NCI-H1930 (cell line): ENCODE measurements at regions not wholly inside any gene's neighbourhood (a gene's known extent, or its start where the extent isn't known, plus 50 kb on each side); places are given as distances from the start of the nearest gene placed in this dataset.

ENCODE experiments used
- DNase-seq, 2 experiments: peaks; one replicate each; lab custom pipeline; 2025; lab: John Stamatoyannopoulos, UW

GRCh38 chr1:80994038-80994437 lies 806.7 kb upstream of the ADGRL2 start:
- DNase-seq = no peak

DNA sequence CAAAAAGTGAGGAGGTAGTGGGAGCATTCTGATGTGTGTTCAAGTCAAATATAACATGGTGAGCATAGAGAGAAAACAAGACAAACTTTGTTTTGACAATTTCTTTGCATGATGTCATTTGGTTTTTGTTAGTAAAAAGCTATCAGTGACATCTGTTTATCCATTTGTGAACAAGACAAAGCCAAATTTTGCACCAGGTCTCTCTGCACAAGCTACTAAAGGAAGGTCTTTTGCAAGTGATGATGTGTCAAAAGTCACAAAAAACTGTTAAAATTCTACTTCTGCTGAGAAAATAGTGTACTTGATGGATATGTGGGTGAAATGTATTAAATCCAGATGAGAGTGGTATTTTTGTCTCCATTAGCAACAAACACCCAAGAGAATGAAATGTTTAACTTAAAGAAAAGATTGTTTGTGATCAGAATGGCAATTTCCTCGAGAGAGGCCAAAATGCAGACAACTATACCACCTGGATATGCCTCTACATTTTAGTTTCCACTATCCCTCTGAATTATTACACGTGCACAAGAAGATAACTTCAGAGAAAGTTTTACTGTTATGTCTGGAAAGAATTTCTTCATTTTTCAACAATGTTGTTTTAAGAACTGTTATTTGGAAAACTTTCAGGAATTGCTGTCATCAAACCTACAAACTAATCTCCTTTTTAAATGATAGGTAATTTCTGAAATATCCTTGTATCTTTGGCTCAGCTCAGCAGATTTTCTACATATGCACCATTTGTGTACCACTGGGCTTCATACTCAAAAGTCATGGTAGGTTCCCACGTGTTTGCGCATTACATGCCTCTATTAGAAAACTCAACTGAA lies 807.4 kb upstream of the ADGRL2 start:
- no peak for DNase-seq

DNA sequence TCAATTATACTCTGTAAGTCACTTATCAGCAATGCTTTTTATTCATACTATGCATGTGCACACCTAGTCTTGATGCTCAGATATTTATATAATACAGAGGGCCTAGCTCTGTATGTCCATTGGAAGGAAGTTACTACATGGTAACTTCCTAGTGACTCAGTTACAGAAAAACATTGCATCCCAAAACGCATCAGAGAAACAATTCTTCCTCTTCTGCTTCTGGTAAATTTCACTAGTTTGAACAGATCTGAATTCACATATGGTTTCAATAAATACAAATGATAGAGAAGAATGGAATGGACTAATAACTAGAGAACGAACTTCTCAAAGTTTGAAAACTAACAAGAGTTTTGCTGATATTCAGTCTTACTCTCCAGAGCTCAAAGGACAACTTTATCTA lies 811.3 kb upstream of the ADGRL2 start:
- DNase-seq = no peak

GRCh38 chr1:80988926-80989325 lies 811.8 kb upstream of the ADGRL2 start:
- DNase-seq = no peak

DNA sequence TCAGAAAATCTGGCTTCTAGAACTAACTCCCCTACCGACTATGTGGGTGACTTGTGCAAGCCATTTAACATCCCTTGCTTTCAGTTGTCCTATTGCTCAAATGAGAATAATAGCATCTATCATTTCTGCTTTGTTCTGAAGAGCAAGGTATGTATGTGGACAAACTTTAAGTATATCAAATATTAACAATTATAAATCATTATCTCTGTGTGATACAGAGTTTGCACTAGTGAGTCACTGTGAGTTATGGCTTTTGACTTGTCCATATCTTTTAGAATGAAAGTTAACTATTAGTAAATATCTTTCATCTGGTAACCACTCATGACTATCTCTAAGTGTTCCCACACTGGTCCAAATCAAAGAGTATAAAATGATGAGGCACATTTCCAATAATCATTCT lies 812.9 kb upstream of the ADGRL2 start:
- DNase-seq = no peak

GRCh38 chr1:80987106-80987505 lies 813.6 kb upstream of the ADGRL2 start:
- no peak for DNase-seq

GRCh38 chr1:80982831-80983230 lies 817.9 kb upstream of the ADGRL2 start:
- no peak for DNase-seq

- no peak for DNase-seq
Measured at GRCh38 chr1:80973101-80973500, 827.6 kb upstream of the ADGRL2 start.

DNA sequence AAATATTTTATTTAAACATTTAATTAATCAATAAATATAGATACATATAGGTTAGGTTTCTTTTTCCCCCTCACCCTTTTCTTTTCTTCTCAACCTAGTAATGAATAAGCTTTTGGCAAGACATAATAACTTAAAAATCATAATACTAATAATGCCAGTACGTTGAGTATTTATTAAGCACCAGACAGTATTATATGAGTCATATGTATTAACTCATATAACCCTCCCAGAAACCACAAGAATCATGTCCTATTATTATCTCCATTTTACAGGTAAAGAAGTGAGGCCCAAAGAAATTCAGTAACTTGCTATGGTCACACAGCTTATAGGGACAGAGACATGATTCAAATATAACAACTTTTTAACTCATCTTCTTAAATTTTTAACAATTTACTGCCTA lies 834.5 kb upstream of the ADGRL2 start:
- DNase-seq = no peak

- no peak for DNase-seq
Measured at GRCh38 chr1:80962564-80962963, 838.2 kb upstream of the ADGRL2 start.

DNA sequence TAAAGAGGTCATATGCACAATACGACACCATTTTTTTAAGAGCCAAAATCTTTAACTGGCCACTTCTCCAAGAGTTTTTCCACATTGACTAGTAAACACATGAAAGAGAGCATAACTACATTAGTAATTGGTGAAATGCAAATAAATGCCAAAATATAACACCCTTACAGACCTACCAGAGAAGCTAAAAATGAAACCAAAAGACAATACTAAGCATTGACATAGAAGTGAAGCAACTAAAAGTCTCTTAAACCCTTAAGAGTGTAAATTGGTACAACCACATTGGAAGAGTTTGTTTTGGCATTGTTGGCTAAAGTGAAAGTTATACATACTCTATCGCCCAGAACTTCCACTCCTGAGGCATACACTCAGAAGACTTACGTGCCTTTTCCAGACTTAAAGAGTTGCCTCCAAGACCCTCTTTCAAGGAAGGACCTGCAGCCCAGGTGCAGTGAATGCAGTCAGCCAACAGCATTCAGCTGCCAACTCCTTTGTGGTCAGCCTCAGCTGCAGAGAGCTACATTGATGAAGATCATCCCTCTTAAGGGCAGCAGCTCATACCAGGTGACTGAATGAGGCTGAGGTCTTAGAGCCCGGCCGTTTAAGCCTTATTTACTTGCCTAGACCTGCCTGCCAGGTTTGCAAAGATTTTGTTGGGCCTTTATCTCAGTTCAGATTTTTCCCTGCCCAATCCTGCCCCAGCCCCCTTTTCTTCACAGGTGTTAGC lies 839.1 kb upstream of the ADGRL2 start:
- no peak for DNase-seq

- no peak for DNase-seq
Measured at GRCh38 chr1:80933346-80933745, 867.4 kb upstream of the ADGRL2 start.

GRCh38 chr1:80931178-80931577 lies 869.6 kb upstream of the ADGRL2 start:
- DNase-seq = no peak

DNA sequence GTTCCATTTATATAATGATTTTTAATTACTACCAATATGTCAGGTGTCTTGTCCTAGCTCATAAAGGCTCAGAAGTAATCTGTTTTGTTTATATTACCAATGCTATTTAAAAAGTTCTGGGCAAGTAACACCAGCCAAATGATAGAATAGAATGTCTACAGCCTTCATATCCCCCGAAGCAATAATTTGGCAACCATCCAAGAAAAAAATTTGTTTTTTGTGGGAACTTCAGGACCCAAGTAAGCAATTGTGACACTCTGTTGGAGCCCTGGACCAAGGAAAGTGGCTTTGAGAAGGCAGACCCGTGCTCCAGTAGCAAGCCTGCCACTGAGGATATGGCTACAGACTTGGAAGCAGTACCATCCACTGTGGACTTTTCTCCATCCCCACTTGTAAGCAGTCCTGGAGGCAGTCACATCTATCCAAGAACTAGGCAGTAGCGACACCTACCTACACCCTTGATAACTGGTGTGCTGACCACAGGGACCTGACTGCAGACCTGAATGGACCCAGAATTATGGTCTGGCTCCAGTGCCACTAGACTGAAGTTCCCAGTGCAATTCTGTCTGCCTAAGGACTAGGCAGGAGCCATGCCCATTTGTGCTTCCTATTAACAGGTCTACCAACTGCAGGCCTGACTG lies 870.7 kb upstream of the ADGRL2 start:
- DNase-seq = no peak

GRCh38 chr1:80926531-80926930 lies 874.2 kb upstream of the ADGRL2 start:
- no peak for DNase-seq

GRCh38 chr1:80925130-80925805 lies 875.5 kb upstream of the ADGRL2 start:
- DNase-seq = no peak

GRCh38 chr1:80924290-80924689 lies 876.4 kb upstream of the ADGRL2 start:
- DNase-seq = no peak

DNA sequence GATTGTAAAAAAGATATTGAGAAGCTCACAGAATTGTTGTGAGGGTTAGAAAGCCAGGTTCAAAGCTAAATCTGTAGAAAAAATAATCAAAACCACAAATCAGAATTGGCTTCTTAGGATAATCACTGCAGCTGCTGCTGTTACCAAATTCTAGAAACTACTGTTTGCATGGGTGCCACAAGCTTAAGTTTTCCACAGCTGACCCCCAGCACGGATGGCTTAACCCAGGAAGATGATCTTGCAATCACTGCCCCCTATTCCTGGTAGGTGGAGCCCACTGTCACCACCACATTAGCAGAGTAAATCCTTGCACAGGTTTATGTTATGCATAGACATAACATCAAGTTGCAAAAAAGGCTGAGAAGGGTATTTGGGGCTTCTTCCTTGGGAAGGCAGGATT lies 877.8 kb upstream of the ADGRL2 start:
- no peak for DNase-seq

- DNase-seq = no peak
Measured at GRCh38 chr1:80919426-80919825, 881.3 kb upstream of the ADGRL2 start.

- no peak for DNase-seq
Measured at GRCh38 chr1:80918380-80918779, 882.4 kb upstream of the ADGRL2 start.

DNA sequence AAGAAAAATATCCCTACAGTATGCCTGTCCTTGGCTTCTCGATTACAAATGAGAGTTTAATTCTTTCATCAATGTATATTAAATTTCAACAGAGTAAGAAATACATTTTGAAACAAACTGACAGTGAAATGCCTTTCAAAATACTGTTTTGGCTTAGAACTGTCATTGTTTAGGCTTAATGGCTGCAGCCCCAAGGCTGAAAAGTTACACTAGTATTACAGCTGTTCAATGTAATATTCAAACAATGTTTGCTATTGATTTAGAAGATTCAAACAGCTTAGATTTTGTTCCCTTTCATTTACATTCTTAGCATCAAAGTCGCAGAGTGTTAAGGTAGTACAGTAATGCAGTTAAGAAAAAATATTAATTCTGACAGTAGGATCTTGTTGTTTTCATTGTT lies 882.9 kb upstream of the ADGRL2 start:
- no peak for DNase-seq

DNA sequence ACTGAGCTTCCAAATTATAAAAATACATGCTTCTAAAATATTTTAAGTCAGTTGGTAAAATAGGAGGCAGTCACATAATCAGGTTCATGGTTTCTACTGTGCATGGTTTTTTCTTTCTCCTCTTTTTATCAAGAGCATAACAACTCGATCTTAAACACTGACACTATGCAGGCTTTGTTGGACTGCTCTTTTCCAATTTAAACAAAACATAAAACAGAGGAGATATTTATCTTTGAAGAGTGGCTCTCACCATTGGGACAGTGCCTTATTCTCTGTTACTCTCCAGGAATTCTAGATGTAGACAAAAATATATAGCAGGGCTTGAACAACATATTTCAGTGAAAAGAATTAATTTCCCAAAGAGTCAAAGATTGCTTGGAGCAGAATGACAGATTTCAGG lies 883.5 kb upstream of the ADGRL2 start:
- DNase-seq = no peak

DNA sequence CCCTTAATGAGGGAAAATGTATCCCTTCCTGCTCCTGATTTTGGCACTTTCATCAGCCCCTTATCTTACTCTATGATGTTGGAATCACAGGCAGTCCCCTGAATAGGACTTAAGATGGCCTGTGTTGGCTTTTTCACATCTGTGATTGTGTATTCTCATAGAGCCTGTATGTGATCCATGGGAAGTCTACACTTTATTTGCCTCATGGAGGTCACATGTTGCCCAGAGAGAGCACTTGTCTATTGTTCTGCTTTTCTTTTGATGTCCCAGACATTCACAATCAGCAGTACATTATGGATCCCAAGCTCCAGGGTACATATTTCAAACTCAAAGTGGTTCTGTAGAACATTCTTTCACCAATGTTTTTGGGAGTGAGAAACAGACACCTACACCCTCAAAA lies 885.2 kb upstream of the ADGRL2 start:
- no peak for DNase-seq
